CD4-positive, alpha-beta memory T cell (primary cell): ENCODE measurements at regions not wholly inside any gene's neighbourhood (a gene's known extent, or its start where the extent isn't known, plus 50 kb on each side); places are given as distances from the start of the nearest gene placed in this dataset.
A peak's percentile ranks its signal among the peaks of the same experiment; 100 is the strongest.

Source experiments
- CTCF ChIA-PET: fragments of 350-600 bp; sonication (Branson Sonifier 250); formaldehyde crosslinking; loops from one replicate; lab custom pipeline; 2021; ENCODE audit warnings: inconsistent platforms; ENCODE audit not compliant: partially characterized antibody; lab: Charles Lee
- POLR2A ChIA-PET: fragments of 350-600 bp; sonication (Branson Sonifier 250); formaldehyde crosslinking; loops from one replicate; lab custom pipeline; 2021; ENCODE audit not compliant: partially characterized antibody; lab: Charles Lee
- DNase-seq, 5 donors: peaks; one replicate each; pipeline versions ENCODE4 v3.0.0 to v3.0.0-alpha.2; 2020 to 2022; ENCODE audit warnings: mixed read lengths in 1 of 5
- H3K27ac ChIP-seq: one replicate; pipeline ENCODE4 v1.7.0; 2013; ENCODE audit warnings: low read depth, low read length
- H3K27me3 ChIP-seq: 2 replicates; pipeline ENCODE4 v1.7.0; 2013; ENCODE audit warnings: mild to moderate bottlenecking, low read length, moderate library complexity; ENCODE audit not compliant: insufficient read depth
- H3K36me3 ChIP-seq: 2 replicates; pipeline ENCODE4 v1.7.0; 2013; ENCODE audit warnings: mild to moderate bottlenecking, low read length, moderate library complexity; ENCODE audit not compliant: insufficient read depth
- H3K4me1 ChIP-seq: 2 replicates; pipeline ENCODE4 v1.7.0; 2013; ENCODE audit warnings: mild to moderate bottlenecking, low read length, moderate library complexity; ENCODE audit not compliant: insufficient read depth
- H3K4me3 ChIP-seq, 2 donors: one replicate each; pipeline ENCODE4 v1.7.0; 2013; ENCODE audit warnings: low read length in 2 of 2, mild to moderate bottlenecking in 1 of 2
- H3K9me3 ChIP-seq, 2 donors: one replicate each; pipeline ENCODE4 v1.7.0; 2013; ENCODE audit warnings: low read length in 2 of 2, control low read depth in 1 of 2; ENCODE audit not compliant: control insufficient read depth in 1 of 2
- H3K27ac Mint-ChIP-seq, 7 donors: one replicate each; pipeline ENCODE4 v1.8.0; 2020 to 2021; ENCODE audit warnings: mixed read lengths in 7 of 7, mild to moderate bottlenecking in 6 of 7, inconsistent platforms in 3 of 7, moderate library complexity in 3 of 7
- H3K27me3 Mint-ChIP-seq, 2 donors: one replicate each; pipeline ENCODE4 v1.8.0; 2020 to 2021; ENCODE audit warnings: mixed read lengths in 2 of 2
- H3K36me3 Mint-ChIP-seq, 2 donors: one replicate each; pipeline ENCODE4 v1.8.0; 2020 to 2021; ENCODE audit warnings: mixed read lengths in 2 of 2, inconsistent platforms in 1 of 2, mild to moderate bottlenecking in 1 of 2
- H3K4me1 Mint-ChIP-seq, 4 donors: one replicate each; pipeline ENCODE4 v1.8.0; 2020 to 2021; ENCODE audit warnings: mixed read lengths in 4 of 4, mild to moderate bottlenecking in 1 of 4
- H3K4me3 Mint-ChIP-seq, 8 donors: one replicate each; pipeline ENCODE4 v1.8.0; 2020 to 2021; ENCODE audit warnings: mixed read lengths in 8 of 8, mild to moderate bottlenecking in 7 of 8, moderate library complexity in 6 of 8, inconsistent platforms in 3 of 8
- H3K9me3 Mint-ChIP-seq, 8 donors: one replicate each; pipeline ENCODE4 v1.8.0; 2020 to 2021; ENCODE audit warnings: mixed read lengths in 8 of 8, mild to moderate bottlenecking in 5 of 8, inconsistent platforms in 3 of 8, moderate library complexity in 1 of 8
- intact Hi-C: fragments of 100-400 bp; cut with micrococcal nuclease; formaldehyde crosslinking; loops from one replicate; pipeline ENCODE4 v1.15.1; 2023

DNA sequence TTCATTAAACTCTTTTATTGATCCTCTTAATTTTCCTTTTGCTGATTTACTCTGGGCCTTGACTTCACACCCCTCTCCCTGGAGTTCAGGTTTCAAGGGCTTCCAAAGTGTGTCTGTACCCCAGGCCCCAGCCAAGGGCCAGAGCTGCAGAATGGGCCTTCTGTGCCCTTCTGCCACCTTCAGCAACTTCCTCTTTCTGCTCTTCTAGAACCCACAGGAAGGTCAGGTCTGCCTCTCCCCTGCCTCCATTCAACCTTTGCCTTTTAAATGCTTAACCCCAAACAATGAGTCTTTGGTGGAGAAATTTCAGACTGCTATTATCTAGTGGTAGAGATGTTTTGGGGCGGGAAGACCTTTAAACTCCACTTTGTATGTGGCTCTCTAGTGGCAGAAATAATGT, 63.1 kb downstream of the TSN start:
- Histone ChIP-seq H3K4me3 (no peak overlapping the region), H3K9me3 (no peaks in the 10 kb centered on the region), H3K4me1 (no peaks in the 10 kb centered on the region), H3K27ac (no peak overlapping the region), H3K36me3 (no peaks in the 10 kb centered on the region), H3K27me3 (no peaks in the 10 kb centered on the region)
- intact Hi-C loops = no loop called here
- peaks cover 0 to 2% (median 0%) of the 10 kb centered on the region in 8 donors for H3K9me3 Mint-ChIP-seq
- H3K27ac Mint-ChIP-seq = no peak overlapping the region
- no peaks in the 10 kb centered on the region for H3K4me1 Mint-ChIP-seq
- peaks cover 1 to 11% of the 10 kb centered on the region in 2 donors for H3K27me3 Mint-ChIP-seq
- H3K36me3 Mint-ChIP-seq = no peaks in the 10 kb centered on the region
- POLR2A ChIA-PET = no interaction called here
- CTCF ChIA-PET = no interaction called here
- no peak overlapping the region for H3K4me3 Mint-ChIP-seq
- no peak for DNase-seq

DNA sequence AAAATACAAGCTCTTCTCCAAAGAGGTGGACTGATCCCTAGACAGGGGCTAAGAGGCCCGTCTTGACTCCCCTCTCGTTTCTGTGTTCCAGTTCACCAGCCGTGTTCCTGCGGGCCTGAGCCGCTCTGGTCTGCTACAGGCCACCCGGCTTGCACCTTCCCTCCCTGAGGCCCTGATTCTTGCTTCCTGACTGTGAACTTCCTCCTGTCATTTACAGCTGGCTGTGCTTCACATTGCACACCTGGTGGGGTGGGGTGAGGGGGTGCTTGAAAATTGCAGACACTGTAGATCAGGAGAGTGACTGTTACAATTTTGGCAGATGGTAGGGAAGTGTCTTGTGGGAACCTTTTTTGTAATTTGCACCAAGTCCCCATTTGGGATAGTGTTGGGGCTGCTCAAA, 64.4 kb downstream of the TSN start:
- Mint-ChIP-seq H3K36me3 (no peaks in the 10 kb centered on the region), H3K4me3 (no peak overlapping the region), H3K27ac (no peak overlapping the region), H3K27me3 (peaks cover 4 to 11% of the 10 kb centered on the region in 2 donors), H3K4me1 (no peaks in the 10 kb centered on the region), H3K9me3 (peaks cover 0 to 2% (median 0%) of the 10 kb centered on the region in 8 donors)
- Histone ChIP-seq H3K27me3 (no peaks in the 10 kb centered on the region), H3K9me3 (no peaks in the 10 kb centered on the region), H3K4me3 (no peak overlapping the region), H3K36me3 (no peaks in the 10 kb centered on the region), H3K4me1 (no peaks in the 10 kb centered on the region), H3K27ac (no peak overlapping the region)
- CTCF ChIA-PET = interaction anchor here (1.3 kb wide), 1 partner anchor 9 kb away, joined by 3 read pairs; no protein-coding TSS in a partner anchor
- intact Hi-C loops = no loop called here
- DNase-seq = no peak
- POLR2A ChIA-PET = no interaction called here

DNA sequence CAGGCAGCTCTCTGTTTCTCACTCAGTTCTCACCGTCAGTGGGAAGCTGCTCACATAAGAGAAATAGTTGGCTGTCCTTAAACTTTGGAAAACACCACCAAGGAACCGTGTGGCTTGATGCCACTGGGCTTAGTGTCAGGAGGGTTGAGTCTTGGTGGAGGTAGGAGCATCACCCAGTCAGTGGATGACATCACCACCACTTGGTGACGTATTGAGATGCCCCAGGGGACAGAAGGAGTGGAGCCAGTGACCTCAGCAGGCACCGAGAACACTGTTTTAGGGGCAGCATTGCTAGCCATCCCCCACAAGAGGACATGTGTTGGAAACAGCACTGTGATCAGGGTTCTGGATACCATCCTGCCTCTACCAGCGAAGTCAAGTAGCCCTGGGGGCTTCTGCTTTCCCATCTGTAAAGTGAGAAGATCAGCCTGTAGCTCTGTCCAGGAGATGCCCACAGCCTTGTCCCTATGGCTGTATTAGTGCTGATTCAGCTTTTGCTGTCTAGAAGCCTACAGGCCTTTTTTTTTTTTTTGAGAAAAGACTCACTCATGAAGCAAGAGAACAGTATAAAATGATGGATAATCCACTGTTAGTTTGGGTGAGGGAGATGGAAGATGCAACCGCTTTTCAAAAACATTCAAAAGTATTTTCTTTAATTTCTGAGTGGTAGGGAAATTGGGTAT, 66.2 kb downstream of the TSN start:
- H3K4me1 Mint-ChIP-seq = no peaks in the 10 kb centered on the region

DNA sequence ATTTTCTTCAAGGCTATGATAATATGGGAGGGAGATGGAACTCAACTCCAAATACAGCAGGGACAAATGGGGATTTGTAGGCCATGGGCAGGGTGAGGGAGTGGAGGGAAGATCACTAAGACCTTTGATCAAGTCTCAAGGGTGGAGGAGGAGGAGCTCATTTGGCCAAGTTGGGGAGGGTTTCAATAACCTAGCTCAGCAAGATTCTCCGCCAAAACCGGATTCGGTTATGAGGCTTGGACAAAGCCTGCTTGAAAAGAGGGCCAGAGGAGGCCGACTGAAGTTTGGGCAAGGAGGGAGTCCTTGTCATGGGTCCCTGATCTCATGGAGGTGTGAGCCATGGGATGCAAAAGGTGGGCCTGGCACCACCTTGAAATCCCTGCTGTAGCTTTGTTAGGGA, 68.8 kb downstream of the TSN start:
- Histone ChIP-seq H3K9me3 (no peaks in the 10 kb centered on the region), H3K4me3 (no peak overlapping the region), H3K27ac (no peak overlapping the region), H3K36me3 (no peaks in the 10 kb centered on the region), H3K27me3 (no peaks in the 10 kb centered on the region), H3K4me1 (no peaks in the 10 kb centered on the region)
- peaks cover 0 to 2% (median 0%) of the 10 kb centered on the region in 8 donors for H3K9me3 Mint-ChIP-seq
- no peak for DNase-seq
- no peak overlapping the region for H3K4me3 Mint-ChIP-seq
- H3K27me3 Mint-ChIP-seq = peaks cover 7% of the 10 kb centered on the region in 2 donors
- POLR2A ChIA-PET = no interaction called here
- no peaks in the 10 kb centered on the region for H3K4me1 Mint-ChIP-seq
- H3K36me3 Mint-ChIP-seq = no peaks in the 10 kb centered on the region
- H3K27ac Mint-ChIP-seq = no peak overlapping the region
- intact Hi-C loops = no loop called here
- CTCF ChIA-PET = no interaction called here

More for the DNA sequence above, 66.2 kb downstream of the TSN start:
- no peak overlapping the region for H3K27ac Mint-ChIP-seq
- H3K36me3 ChIP-seq = no peaks in the 10 kb centered on the region
- intact Hi-C loops = no loop called here
- no peak overlapping the region for H3K27ac ChIP-seq
- H3K9me3 ChIP-seq = no peaks in the 10 kb centered on the region
- no peaks in the 10 kb centered on the region for H3K27me3 ChIP-seq
- CTCF ChIA-PET = interaction anchor here (1.7 kb wide), 1 partner anchor 11 kb away, joined by 4 read pairs; no protein-coding TSS in a partner anchor
- H3K4me3 Mint-ChIP-seq = no peak overlapping the region
- H3K27me3 Mint-ChIP-seq = peaks cover 7 to 12% of the 10 kb centered on the region in 2 donors
- H3K4me3 ChIP-seq = no peak overlapping the region
- no peaks in the 10 kb centered on the region for H3K36me3 Mint-ChIP-seq
- POLR2A ChIA-PET = no interaction called here
- H3K4me1 ChIP-seq = no peaks in the 10 kb centered on the region
- no peak for DNase-seq
- H3K9me3 Mint-ChIP-seq = peaks cover 0 to 2% (median 0%) of the 10 kb centered on the region in 8 donors

DNA sequence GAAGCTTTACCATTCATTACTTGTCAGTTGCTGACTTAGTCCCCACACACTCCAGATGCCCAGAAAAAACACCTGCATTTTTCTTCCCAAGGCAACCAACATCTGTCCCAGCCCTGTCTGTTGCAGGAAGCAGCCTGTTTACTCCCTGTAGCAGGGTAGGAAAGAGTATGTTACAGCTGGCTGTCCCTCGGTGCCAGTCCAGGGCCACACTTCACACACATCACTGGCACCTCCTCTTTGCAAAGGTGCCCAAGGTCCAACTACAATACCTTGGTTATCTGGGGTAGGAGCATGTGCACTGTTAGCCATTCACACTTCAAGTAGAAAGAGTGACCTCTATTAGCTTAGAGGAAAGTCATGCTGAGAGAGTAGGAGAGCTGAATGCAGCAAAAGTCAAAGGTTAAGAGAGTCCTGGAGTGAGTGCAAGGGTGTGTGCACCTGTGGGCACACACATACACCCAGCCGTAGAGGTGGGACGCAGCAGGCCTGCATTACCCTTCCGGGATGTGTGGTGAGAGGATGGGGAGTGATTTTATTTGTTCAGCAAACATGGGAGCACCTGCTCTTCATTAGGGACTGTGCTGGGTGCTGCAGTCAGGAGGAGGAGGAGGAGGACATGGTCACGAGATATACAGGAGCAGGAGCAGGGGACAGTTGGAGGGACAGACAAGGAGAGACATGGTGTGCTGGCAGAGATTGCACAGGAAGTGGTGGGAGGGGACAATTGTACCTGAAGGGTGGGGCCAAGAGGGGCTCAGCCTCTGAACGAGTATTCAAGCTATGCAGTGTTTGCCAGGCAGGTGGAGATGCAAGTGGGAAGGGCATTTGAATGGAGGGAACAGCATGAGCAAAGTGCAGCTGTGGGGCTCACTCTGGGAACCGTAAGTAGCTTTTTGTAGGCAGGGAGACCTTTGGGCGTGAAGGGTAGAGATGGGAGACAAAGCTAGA, 69.8 kb downstream of the TSN start:
- Mint-ChIP-seq H3K4me3 (no peak overlapping the region), H3K4me1 (no peaks in the 10 kb centered on the region), H3K27ac (peak overlapping the region in 2 of 7 donors; percentile 44 to 66), H3K9me3 (peaks cover 0 to 2% (median 0%) of the 10 kb centered on the region in 8 donors), H3K36me3 (no peaks in the 10 kb centered on the region), H3K27me3 (peaks cover 6 to 7% of the 10 kb centered on the region in 2 donors)
- Histone ChIP-seq H3K4me3 (no peak overlapping the region), H3K9me3 (no peaks in the 10 kb centered on the region), H3K4me1 (no peaks in the 10 kb centered on the region), H3K27ac (no peak overlapping the region), H3K36me3 (no peaks in the 10 kb centered on the region), H3K27me3 (no peaks in the 10 kb centered on the region)
- ChIA-PET POLR2A (no interaction called here), CTCF (no interaction called here)
- DNase-seq = no peak
- intact Hi-C loops = no loop called here

DNA sequence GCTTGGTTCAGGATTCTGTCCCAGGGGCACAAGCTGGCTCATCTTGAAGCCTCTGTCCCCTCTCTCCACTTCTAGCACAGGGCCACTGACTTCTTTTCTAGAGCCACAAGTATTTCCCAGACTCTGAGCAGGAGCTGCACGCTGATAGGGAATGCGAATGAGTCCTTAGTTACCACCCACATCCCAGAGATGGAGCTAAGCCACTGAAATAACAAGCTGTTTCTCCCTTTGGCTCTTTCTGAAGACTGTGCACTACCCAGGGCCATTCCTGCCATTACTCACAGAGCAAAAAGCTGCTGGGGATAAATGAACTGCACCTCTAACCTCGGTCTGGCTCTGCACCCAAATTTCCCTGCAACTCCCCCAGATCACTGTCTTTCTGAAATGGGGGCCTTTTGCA, 70.6 kb downstream of the TSN start:
- DNase-seq = no peak
- H3K27me3 ChIP-seq = no peaks in the 10 kb centered on the region
- Mint-ChIP-seq H3K4me1 (no peaks in the 10 kb centered on the region), H3K9me3 (peaks cover 0 to 2% (median 0%) of the 10 kb centered on the region in 8 donors), H3K27me3 (peaks cover 6 to 7% of the 10 kb centered on the region in 2 donors), H3K36me3 (no peaks in the 10 kb centered on the region), H3K4me3 (no peak overlapping the region), H3K27ac (no peak overlapping the region)
- intact Hi-C loops = no loop called here
- no peaks in the 10 kb centered on the region for H3K4me1 ChIP-seq
- H3K9me3 ChIP-seq = no peaks in the 10 kb centered on the region
- CTCF ChIA-PET = no interaction called here
- no peak overlapping the region for H3K27ac ChIP-seq
- no peak overlapping the region for H3K4me3 ChIP-seq
- POLR2A ChIA-PET = no interaction called here
- no peaks in the 10 kb centered on the region for H3K36me3 ChIP-seq

DNA sequence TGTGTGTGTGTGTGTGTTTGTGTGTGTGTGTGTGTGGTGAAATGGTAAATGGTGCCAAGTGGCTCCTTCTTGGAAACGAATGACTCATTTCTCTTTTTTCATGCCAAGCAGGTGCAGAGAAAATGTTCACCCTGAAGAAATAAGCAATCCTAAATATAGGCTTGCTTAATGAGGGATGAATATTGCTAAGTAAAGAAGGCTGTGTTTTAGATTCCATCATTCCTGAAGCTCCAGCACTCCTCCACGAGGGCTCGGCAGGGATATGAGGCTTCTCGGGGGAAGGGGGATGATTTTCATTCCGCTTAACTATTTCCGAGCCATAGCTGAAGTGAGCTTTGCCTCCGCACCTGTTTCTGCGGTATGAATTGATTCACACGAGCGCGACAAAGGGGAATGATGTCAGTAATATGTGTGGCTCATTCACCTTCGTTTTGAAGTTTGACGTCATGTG, 72.9 kb downstream of the TSN start:
- H3K27me3 Mint-ChIP-seq = peaks cover 4 to 6% of the 10 kb centered on the region in 2 donors
- no peak overlapping the region for H3K27ac ChIP-seq
- H3K36me3 Mint-ChIP-seq = no peaks in the 10 kb centered on the region
- no peaks in the 10 kb centered on the region for H3K27me3 ChIP-seq
- CTCF ChIA-PET = no interaction called here
- no peaks in the 10 kb centered on the region for H3K9me3 ChIP-seq
- H3K4me3 Mint-ChIP-seq = no peak overlapping the region
- no peak for DNase-seq
- POLR2A ChIA-PET = no interaction called here
- no peaks in the 10 kb centered on the region for H3K4me1 ChIP-seq
- intact Hi-C loops = no loop called here
- H3K9me3 Mint-ChIP-seq = no peaks in the 10 kb centered on the region
- H3K4me3 ChIP-seq = no peak overlapping the region
- H3K4me1 Mint-ChIP-seq = no peaks in the 10 kb centered on the region
- H3K27ac Mint-ChIP-seq = peak overlapping the region in 1 of 7 donors; percentile 5
- no peaks in the 10 kb centered on the region for H3K36me3 ChIP-seq
